ENCODE measurements at regions not wholly inside any gene's neighbourhood (a gene's known extent, or its start where the extent isn't known, plus 50 kb on each side); places are given as distances from the start of the nearest gene placed in this dataset.

DNA sequence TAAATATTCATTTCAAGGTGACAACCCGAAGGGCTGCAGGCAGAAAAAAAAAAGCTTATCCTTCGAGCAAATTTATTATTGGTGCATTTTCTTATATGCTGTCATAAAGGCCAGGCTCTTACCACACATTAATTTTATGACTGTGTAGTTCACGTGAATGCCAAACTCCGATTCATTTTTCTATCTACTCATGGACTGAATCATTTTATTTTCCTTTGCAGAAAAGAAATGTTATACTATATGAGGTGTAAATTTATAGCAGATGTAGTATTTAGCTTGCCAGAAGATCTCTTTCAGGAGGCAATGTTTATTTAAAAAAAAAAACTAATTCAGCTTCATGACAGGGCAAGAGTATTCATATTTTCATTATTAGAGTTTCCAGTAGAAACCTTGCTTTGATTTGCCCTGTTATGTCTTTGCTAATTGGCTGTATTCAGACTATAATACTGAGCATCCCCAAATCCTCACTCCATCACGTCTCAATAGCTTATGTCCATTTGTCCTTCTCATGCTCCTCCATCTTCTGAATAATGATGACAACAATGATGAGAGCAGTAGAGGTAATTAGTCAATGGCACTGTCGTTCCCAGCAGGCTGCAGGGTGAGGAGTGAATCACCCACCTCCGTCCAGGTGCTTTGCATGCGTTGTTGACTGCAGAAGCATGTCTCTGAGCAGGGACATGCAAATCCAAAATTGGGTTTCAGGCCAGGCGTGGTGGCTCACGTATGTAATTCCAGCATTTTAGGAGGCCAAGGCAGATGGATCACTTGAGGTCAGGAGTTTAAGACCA lies 101.1 kb upstream of the RAB12 start:
- no peak for DNase-seq (ENCODE audit: low read depth)
- H3K4me3 ChIP-seq (ENCODE audit: low read depth, low read length) = no peak overlapping the region
- TF ChIP-seq MYC (IDR thresholded peaks at IDR 0.05; ENCODE audit: low read depth, low read length) (no peak), CTCF (IDR thresholded peaks at IDR 0.05; ENCODE audit: low read depth, low read length) (no peak), MAX (IDR thresholded peaks at IDR 0.05; ENCODE audit: low read depth, low read length) (no peak), POLR2A (IDR thresholded peaks at IDR 0.05; ENCODE audit: extremely low read depth, insufficient read length) (no peak)

GRCh38 chr18:8513249-8513648 lies 96.0 kb upstream of the RAB12 start:
- TF ChIP-seq CTCF (IDR thresholded peaks at IDR 0.05; ENCODE audit: low read depth, low read length) = no peak
- TF ChIP-seq MYC (IDR thresholded peaks at IDR 0.05; ENCODE audit: low read depth, low read length) = no peak
- no peak for TF ChIP-seq POLR2A (IDR thresholded peaks at IDR 0.05; ENCODE audit: extremely low read depth, insufficient read length)
- no peak for TF ChIP-seq MAX (IDR thresholded peaks at IDR 0.05; ENCODE audit: low read depth, low read length)
- no peak for DNase-seq (ENCODE audit: low read depth)
- no peak overlapping the region for H3K4me3 ChIP-seq (ENCODE audit: low read depth, low read length)

DNA sequence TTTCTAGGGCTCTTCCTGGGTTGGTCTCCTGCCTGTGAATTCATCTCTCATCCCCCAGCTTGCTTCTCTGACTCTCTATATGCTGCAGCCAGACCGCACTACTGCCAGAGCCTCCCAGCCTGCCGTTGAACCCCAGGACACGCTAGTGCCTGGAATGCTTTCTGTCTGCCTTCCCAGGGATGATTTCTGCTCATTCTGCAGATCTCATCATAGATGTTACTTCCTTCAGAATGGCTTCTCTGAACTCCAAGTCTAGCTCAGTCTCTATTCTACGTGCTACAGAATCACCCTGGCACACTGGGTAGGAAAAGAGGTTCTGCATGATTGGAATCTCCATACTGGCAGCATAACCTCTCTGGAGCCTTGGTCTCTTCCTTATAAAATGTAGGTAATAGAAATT lies 94.8 kb upstream of the RAB12 start:
- TF ChIP-seq POLR2A (IDR thresholded peaks at IDR 0.05; ENCODE audit: extremely low read depth, insufficient read length) (no peak), CTCF (IDR thresholded peaks at IDR 0.05; ENCODE audit: low read depth, low read length) (no peak), MAX (IDR thresholded peaks at IDR 0.05; ENCODE audit: low read depth, low read length) (no peak), MYC (IDR thresholded peaks at IDR 0.05; ENCODE audit: low read depth, low read length) (no peak)
- DNase-seq (ENCODE audit: low read depth) = no peak
- no peak overlapping the region for H3K4me3 ChIP-seq (ENCODE audit: low read depth, low read length)

GRCh38 chr18:8515142-8515865 lies 93.9 kb upstream of the RAB12 start:
- no peak overlapping the region for H3K4me3 ChIP-seq (ENCODE audit: low read depth, low read length)
- no peak for DNase-seq (ENCODE audit: low read depth)
- no peak for TF ChIP-seq MAX (IDR thresholded peaks at IDR 0.05; ENCODE audit: low read depth, low read length)
- no peak for TF ChIP-seq CTCF (IDR thresholded peaks at IDR 0.05; ENCODE audit: low read depth, low read length)
- TF ChIP-seq MYC (IDR thresholded peaks at IDR 0.05; ENCODE audit: low read depth, low read length) = no peak
- no peak for TF ChIP-seq POLR2A (IDR thresholded peaks at IDR 0.05; ENCODE audit: extremely low read depth, insufficient read length)

GRCh38 chr18:8516371-8517250 lies 92.6 kb upstream of the RAB12 start:
- DNase-seq (ENCODE audit: low read depth) = no peak
- no peak overlapping the region for H3K4me3 ChIP-seq (ENCODE audit: low read depth, low read length)
- TF ChIP-seq MYC (IDR thresholded peaks at IDR 0.05; ENCODE audit: low read depth, low read length) (no peak), MAX (IDR thresholded peaks at IDR 0.05; ENCODE audit: low read depth, low read length) (no peak), POLR2A (IDR thresholded peaks at IDR 0.05; ENCODE audit: extremely low read depth, insufficient read length) (no peak), CTCF (IDR thresholded peaks at IDR 0.05; ENCODE audit: low read depth, low read length) (no peak)
